Fibroblast of pulmonary artery (primary cell): ENCODE measurements at regions not wholly inside any gene's neighbourhood (a gene's known extent, or its start where the extent isn't known, plus 50 kb on each side); places are given as distances from the start of the nearest gene placed in this dataset.

Experiments
- DNase-seq: peaks from one replicate; pipeline ENCODE4 v3.0.0-alpha.2; 2010; ENCODE audit warnings: low read depth
- H3K4me3 ChIP-seq: replicated peaks from 2 replicates; pipeline ENCODE4 v1.5.1; 2011; ENCODE audit warnings: low read depth, mild to moderate bottlenecking, control low read depth, low read length, moderate library complexity
- TF ChIP-seq, protein P1 (sequence below): IDR thresholded peaks from 2 replicates; pipeline ENCODE4 v1.5.1; 2011; ENCODE audit warnings: mild to moderate bottlenecking, control low read depth, low read length, inconsistent platforms; ENCODE audit errors: missing control alignments

DNA sequence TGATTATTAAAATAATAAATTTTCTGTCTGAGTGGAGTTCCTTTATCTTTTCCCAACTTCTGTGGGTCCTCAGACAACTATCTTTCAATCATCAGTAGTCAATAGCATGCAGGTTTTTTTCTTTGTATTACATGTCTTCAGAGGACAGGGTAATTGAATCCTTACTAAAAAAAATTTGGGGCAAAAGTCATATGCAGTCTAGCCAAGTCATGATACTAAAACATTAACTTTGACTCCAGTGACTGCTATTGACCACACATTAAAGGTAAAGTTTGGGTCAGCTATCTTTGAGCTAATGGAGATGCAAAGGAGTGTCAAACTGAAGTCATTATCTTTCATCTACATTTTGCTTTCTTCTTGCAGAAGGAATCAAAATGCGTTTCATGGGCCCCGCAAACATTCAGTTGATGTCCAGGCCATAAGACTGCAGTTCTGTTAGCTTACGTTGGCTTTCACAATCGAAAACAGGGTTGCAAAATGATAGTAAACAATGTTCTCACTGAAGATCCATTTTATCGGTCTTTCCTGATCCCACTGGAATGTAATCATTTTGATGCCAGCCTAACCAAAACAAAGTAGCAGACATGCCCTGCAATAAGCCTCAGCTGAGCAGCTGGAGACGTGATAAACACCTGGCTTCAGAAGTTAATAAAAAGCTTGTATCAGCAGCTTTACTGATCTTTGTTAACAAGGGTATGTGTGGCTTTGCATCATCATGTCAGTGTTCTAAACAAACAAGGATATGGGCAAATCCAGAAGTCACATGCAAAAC is 186.1 kb upstream of the PRLR start:
- no peak for DNase-seq
- TF ChIP-seq, protein P1, sequence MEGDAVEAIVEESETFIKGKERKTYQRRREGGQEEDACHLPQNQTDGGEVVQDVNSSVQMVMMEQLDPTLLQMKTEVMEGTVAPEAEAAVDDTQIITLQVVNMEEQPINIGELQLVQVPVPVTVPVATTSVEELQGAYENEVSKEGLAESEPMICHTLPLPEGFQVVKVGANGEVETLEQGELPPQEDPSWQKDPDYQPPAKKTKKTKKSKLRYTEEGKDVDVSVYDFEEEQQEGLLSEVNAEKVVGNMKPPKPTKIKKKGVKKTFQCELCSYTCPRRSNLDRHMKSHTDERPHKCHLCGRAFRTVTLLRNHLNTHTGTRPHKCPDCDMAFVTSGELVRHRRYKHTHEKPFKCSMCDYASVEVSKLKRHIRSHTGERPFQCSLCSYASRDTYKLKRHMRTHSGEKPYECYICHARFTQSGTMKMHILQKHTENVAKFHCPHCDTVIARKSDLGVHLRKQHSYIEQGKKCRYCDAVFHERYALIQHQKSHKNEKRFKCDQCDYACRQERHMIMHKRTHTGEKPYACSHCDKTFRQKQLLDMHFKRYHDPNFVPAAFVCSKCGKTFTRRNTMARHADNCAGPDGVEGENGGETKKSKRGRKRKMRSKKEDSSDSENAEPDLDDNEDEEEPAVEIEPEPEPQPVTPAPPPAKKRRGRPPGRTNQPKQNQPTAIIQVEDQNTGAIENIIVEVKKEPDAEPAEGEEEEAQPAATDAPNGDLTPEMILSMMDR, result no peak

DNA sequence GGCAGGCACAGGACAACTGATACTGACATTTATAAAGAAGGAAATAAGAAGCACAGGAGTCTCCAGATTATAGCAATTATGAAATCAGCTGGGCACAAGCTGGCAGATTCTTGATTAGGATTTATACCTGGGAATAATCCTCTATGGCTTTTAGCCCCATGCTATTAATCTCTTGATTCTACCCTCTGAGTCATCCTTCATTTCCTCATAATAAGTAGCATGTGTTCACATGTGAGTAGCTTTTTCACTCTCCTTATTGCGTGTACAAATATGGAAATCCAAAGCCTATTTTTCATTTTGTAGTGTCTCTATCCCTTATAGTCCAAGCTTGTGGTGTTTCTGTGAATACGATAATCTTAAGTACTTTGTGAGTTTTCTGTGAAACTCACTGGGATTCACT is 185.0 kb upstream of the PRLR start:
- TF ChIP-seq, protein P1, result no peak
- no peak for DNase-seq

More for the DNA sequence above, 186.1 kb upstream of the PRLR start:
- no peak overlapping the region for H3K4me3 ChIP-seq

DNA sequence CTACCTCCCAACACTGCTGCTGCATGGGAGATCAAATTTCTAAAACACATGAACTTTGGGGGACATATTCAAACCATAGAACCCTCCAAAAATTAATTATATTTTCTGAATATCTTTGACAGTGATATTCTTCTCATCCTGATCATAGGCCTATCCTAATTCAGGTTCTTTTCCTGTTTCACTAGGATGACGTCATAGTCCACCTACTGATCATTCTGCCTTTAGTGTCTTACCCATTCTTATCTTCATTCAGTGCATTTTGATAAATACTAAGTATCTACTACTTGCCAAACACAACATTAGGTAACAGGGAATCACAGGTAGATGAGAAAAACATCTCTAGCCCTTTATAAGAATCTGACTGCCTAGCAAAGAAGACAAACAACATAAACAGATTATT is 179.1 kb upstream of the PRLR start:
- no peak overlapping the region for H3K4me3 ChIP-seq
- DNase-seq, result no peak
- TF ChIP-seq, protein P1, result no peak

More for the DNA sequence above, 185.0 kb upstream of the PRLR start:
- H3K4me3 ChIP-seq, result no peak overlapping the region

DNA sequence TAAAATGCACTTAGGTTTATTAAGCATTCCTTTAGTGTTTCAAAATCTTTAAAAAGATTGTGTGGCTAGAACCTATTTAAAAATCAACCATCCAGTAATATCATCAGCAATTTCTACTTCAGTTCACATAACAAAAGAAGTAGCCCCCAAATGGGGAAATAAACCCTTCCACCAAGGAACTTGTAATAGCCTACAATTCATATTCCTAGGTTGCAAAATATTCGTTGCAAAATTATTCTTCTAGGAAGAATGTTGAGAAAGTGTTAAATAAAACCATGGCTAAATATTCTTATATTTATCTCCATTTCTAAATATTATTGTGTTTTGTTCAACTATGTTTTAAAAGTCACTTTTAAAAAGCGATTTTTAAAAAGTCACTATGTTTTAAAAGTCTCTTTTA is 177.9 kb upstream of the PRLR start:
- no peak for DNase-seq
- no peak overlapping the region for H3K4me3 ChIP-seq
- TF ChIP-seq, protein P1, result no peak

DNA sequence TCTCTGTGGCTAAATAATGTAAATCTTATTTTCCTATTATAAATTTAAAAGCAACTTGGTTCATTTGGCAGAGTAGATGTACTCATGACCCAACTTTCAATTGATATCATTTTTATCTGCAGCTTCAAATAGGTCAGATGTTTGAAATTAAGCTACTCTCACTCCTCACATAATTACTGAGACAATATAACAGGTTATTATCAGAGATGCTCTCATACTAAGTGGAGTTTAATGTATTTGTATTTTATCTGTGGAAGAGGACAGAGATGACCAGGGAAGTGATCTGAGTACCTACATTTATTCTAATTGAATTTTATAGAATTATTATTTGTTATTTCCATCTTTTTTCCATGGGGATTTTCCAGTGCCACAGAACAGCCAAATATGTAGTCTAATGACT is 177.4 kb upstream of the PRLR start:
- TF ChIP-seq, protein P1, result no peak
- H3K4me3 ChIP-seq, result no peak overlapping the region
- no peak for DNase-seq

DNA sequence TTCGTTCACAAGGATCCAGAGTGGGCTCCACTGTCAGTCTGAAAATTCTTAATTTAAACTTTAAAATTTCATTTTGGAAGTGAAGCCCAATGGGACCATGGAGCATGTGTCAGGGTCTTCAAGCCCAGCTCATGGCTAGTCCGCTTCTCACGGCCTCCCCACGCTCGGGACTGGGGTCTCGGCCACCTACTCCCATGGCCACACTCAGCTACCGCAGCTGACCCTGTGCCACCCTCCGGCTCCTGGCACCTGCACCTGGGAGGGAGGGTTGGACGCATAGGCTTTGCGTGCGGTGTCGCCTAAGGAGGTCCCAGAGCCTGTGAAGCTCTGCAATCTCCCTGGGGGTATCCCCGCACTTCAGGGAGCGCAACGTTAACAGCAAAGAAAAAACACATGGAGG is 175.7 kb upstream of the PRLR start:
- DNase-seq, result no peak
- H3K4me3 ChIP-seq, result no peak overlapping the region
- TF ChIP-seq, protein P1, result no peak

DNA sequence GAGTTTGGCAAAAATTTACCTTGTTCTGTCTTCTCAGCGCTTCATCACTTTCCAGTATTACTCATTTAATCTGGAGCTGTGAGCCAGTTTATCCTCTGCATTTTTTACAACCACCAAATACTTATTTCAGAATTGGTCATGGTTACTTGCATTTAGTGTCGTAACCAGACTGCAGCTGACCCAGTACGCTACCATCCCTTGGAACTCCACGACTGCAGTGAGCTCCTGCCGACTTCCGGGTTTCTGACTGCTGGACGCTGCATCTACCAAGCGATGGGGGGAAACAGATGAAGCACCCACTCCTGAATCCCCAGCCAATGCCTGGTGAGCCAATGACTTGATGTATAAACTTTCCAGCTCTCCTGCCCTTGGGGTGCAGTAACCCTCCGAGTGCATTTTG is 174.4 kb upstream of the PRLR start:
- TF ChIP-seq, protein P1, result no peak
- no peak overlapping the region for H3K4me3 ChIP-seq
- no peak for DNase-seq
